Left lung (tissue), 4 donors: ENCODE measurements at regions not wholly inside any gene's neighbourhood (a gene's known extent, or its start where the extent isn't known, plus 50 kb on each side); places are given as distances from the start of the nearest gene placed in this dataset.

Source experiments
- ATAC-seq: fragments of 200-7000 bp; cut with Tn5 transposase; one replicate; pipeline ENCODE4 v1.9.1; 2020; ENCODE audit warnings: moderate library complexity
- DNase-seq, 4 donors: peaks; one replicate each; pipeline ENCODE4 v3.0.0-alpha.2; 2013 to 2020
- H3K27ac ChIP-seq, 2 donors: fragments of 200-600 bp; sonication (generic) in 1 of 2; one replicate each; pipeline versions ENCODE4 v1.5.0 to v1.8.0; 2020 to 2021
- H3K27me3 ChIP-seq, 2 donors: fragments of 200-600 bp; sonication (generic) in 1 of 2; one replicate each; pipeline versions ENCODE4 v1.5.0 to v1.8.0; 2020 to 2021
- H3K36me3 ChIP-seq, 2 donors: fragments of 200-600 bp; sonication (generic) in 1 of 2; one replicate each; pipeline versions ENCODE4 v1.5.0 to v1.8.0; 2020 to 2021
- H3K4me1 ChIP-seq, 2 donors: fragments of 200-600 bp; one replicate each; pipeline ENCODE4 v1.8.0; 2021
- H3K4me3 ChIP-seq, 2 donors: fragments of 200-600 bp; sonication (generic) in 1 of 2; one replicate each; pipeline versions ENCODE4 v1.5.0 to v1.8.0; 2020 to 2021; ENCODE audit warnings: mild to moderate bottlenecking in 1 of 2
- H3K9me3 ChIP-seq, 2 donors: fragments of 200-600 bp; sonication (generic) in 1 of 2; one replicate each; pipeline versions ENCODE4 v1.5.0 to v1.8.0; 2020 to 2021
- intact Hi-C, 2 donors: fragments of 100-400 bp; cut with DNase I; formaldehyde crosslinking; loops; one replicate each; pipeline versions ENCODE4 v1.11.2 to v1.14.2; 2022
- TF ChIP-seq, protein P1 (sequence below), 2 donors: fragments of 200-600 bp; sonication (generic) in 1 of 2; IDR thresholded peaks; one replicate each; pipeline versions ENCODE4 v1.5.0 to v1.8.0; 2021; ENCODE audit warnings: antibody characterized with exemption in 2 of 2
- donor health status: DM: no; HTN: yes; CAD: no.
- donor health status: DM: no; HTN: no; CAD: no.

DNA sequence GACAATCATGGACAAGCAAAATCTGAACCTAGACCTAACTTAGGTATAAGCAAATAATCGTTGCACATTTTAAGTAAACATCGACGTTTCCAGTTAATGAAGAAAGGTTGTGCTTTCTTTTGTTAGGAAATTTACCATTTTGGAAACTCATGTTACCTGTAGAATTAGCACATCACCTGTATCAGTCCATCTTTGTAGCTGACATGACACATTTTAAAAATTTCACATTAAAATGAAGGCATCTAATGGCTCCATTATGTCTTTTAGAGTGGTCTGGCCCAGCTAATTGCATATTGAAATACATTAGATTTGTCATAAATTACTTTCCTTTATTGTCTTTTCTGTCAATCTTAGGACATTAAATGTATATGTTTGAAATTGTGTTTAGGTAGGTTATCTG lies 119.0 kb upstream of the MGAT5 start:
- intact Hi-C loops, result no loop called here
- DNase-seq, result no peak
- TF ChIP-seq, protein P1, sequence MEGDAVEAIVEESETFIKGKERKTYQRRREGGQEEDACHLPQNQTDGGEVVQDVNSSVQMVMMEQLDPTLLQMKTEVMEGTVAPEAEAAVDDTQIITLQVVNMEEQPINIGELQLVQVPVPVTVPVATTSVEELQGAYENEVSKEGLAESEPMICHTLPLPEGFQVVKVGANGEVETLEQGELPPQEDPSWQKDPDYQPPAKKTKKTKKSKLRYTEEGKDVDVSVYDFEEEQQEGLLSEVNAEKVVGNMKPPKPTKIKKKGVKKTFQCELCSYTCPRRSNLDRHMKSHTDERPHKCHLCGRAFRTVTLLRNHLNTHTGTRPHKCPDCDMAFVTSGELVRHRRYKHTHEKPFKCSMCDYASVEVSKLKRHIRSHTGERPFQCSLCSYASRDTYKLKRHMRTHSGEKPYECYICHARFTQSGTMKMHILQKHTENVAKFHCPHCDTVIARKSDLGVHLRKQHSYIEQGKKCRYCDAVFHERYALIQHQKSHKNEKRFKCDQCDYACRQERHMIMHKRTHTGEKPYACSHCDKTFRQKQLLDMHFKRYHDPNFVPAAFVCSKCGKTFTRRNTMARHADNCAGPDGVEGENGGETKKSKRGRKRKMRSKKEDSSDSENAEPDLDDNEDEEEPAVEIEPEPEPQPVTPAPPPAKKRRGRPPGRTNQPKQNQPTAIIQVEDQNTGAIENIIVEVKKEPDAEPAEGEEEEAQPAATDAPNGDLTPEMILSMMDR (IDR thresholded peaks at IDR 0.05), result no peak

DNA sequence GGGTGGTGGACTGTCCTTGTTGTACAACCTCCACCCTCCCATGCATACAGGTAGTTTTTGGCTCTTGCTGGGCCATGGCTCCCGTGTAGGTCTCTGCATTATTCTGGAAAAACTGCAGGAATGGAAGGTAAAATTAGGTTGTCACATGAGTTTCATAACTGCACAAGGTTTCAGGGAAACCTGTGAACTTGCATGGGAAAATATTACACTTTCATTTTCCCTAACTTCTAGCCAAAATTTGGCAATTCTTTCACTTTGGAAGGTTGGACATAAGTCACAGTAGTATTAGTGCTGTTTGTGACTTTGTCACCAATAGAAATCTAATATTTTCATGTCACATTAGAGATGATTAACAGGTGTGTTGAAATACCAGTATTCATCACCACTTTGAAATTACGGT lies 118.1 kb upstream of the MGAT5 start:
- H3K4me3 ChIP-seq, result no peak overlapping the region
- no peaks in the 10 kb centered on the region for H3K27me3 ChIP-seq
- TF ChIP-seq, protein P1 (IDR thresholded peaks at IDR 0.05), result no peak
- no peak overlapping the region for H3K27ac ChIP-seq
- H3K36me3 ChIP-seq, result no peaks in the 10 kb centered on the region
- DNase-seq (no peak), ATAC-seq (no peak)
- intact Hi-C loops, result no loop called here
- peaks cover 0 to under 1% of the 10 kb centered on the region in 2 donors for H3K9me3 ChIP-seq
- H3K4me1 ChIP-seq, result peaks cover 22 to 65% of the 10 kb centered on the region in 2 donors

More for the DNA sequence above, 119.0 kb upstream of the MGAT5 start:
- Histone ChIP-seq H3K4me1 (peaks cover 19 to 57% of the 10 kb centered on the region in 2 donors), H3K27me3 (no peaks in the 10 kb centered on the region), H3K36me3 (no peaks in the 10 kb centered on the region), H3K9me3 (peaks cover 0 to 3% of the 10 kb centered on the region in 2 donors), H3K4me3 (no peak overlapping the region), H3K27ac (no peak overlapping the region)
- no peak for ATAC-seq

DNA sequence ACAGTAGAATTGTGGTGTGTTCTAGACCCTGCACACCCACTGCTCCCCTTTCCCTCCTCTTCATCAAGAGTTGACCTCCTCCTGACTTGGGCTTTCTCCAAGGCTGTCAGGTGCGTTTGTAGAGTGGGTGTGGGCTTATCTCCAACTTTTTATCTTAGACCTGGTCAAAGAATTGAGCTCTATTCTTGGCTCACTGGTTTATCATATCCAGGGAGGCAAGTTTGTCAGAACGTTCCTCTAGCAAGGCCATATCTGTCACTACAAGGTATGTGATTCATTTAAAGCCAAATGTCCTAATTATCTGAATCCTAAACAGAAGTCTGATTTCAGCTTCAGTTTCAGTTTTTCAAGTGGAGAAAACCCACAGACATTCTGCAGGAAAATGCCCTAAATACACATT lies 117.1 kb upstream of the MGAT5 start:
- peak overlapping the region; percentile 73 to 92 for H3K27ac ChIP-seq
- H3K36me3 ChIP-seq, result no peaks in the 10 kb centered on the region
- H3K9me3 ChIP-seq, result no peaks in the 10 kb centered on the region
- peak; percentile 6 for ATAC-seq
- peak overlapping the region in 1 of 2 donors; percentile 20 for H3K4me3 ChIP-seq
- no peak for DNase-seq
- peaks cover 26 to 73% of the 10 kb centered on the region in 2 donors for H3K4me1 ChIP-seq
- intact Hi-C loops, result no loop called here
- no peaks in the 10 kb centered on the region for H3K27me3 ChIP-seq
- TF ChIP-seq, protein P1 (IDR thresholded peaks at IDR 0.05), result no peak

DNA sequence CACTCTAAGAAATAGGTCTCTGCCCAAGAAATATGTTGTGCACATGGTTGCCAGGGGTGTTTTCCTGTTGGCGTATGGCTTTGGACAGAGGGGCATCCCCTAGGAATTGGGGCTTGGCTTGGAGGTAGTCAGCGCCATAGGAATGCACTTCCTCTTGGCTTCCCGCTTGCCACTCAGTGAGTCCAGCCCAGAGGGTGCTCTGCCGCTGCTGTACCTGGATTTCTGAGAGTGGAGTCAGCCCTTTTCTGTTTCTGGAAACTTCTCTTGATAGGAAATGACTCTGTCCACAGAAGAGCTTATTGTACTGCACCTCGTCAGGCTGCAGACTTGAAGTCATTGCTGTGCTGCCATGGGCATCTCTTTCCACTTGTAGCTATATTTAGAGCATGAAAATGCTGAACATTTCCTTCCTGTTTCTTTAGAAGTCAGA lies 116.7 kb upstream of the MGAT5 start:
- peak overlapping the region in 1 of 2 donors; percentile 20 for H3K4me3 ChIP-seq
- TF ChIP-seq, protein P1 (IDR thresholded peaks at IDR 0.05), result no peak
- intact Hi-C loops, result no loop called here
- no peaks in the 10 kb centered on the region for H3K27me3 ChIP-seq
- no peaks in the 10 kb centered on the region for H3K36me3 ChIP-seq
- H3K9me3 ChIP-seq, result no peaks in the 10 kb centered on the region
- H3K27ac ChIP-seq, result peak overlapping the region; percentile 73 to 92
- DNase-seq (peak in 3 of 4 donors; percentile 28 to 79 (median 72)), ATAC-seq (peak; percentile 81)
- peaks cover 28 to 76% of the 10 kb centered on the region in 2 donors for H3K4me1 ChIP-seq

DNA sequence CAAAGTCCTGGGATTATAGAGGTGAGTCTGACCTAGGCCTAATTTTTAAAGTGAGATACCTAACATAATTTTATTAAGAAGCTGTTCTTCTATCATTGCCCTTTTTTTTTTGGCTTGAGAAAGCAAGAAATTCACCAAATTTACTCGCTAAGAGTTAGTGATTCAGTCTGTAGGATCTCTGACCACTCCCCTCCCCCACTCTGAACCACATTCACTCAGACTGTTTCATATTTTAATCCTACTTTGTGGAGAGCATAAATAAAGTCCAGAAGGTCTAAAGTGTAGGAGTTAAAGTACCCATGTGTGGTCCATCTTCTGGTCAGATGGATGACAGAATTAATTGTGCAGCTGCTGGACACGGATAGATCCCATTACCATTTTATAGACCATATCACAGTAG lies 115.8 kb upstream of the MGAT5 start:
- H3K36me3 ChIP-seq, result no peaks in the 10 kb centered on the region
- no peaks in the 10 kb centered on the region for H3K27me3 ChIP-seq
- DNase-seq (no peak), ATAC-seq (no peak)
- no peak overlapping the region for H3K4me3 ChIP-seq
- peak overlapping the region; percentile 73 to 92 for H3K27ac ChIP-seq
- intact Hi-C loops, result no loop called here
- peaks cover 28 to 69% of the 10 kb centered on the region in 2 donors for H3K4me1 ChIP-seq
- TF ChIP-seq, protein P1 (IDR thresholded peaks at IDR 0.05), result no peak
- H3K9me3 ChIP-seq, result no peaks in the 10 kb centered on the region
